Gastrocnemius medialis (tissue), 4 donors: ENCODE measurements at regions not wholly inside any gene's neighbourhood (a gene's known extent, or its start where the extent isn't known, plus 50 kb on each side); places are given as distances from the start of the nearest gene placed in this dataset.
A peak's percentile ranks its signal among the peaks of the same experiment; 100 is the strongest.
"Not testable (repeated sequence)": the region's sequence is repeated elsewhere in the genome, so short reads cannot be mapped to it uniquely, and the experiment has no call there.

ENCODE experiments used
- ATAC-seq, 2 donors: fragments of 150-250 bp; one replicate each; pipeline ENCODE4 v1.9.1; 2016
- DNase-seq, 2 donors: peaks; one replicate each; pipeline ENCODE4 v3.0.0-alpha.2; 2019
- H3K27ac ChIP-seq, 4 donors: fragments of 200-600 bp; sonication (generic); 1 replicate in 1 of 4; 2 replicates in 3 of 4; pipeline ENCODE4 v1.5.1; 2016 to 2018; ENCODE audit warnings: mild to moderate bottlenecking in 2 of 4, moderate library complexity in 1 of 4
- H3K27me3 ChIP-seq, 3 donors: fragments of 200-600 bp; sonication (generic) in 2 of 3; 1 replicate in 1 of 3; 2 replicates in 2 of 3; pipeline versions ENCODE4 v1.5.1 to v1.6.0; 2016 to 2019; ENCODE audit warnings: mild to moderate bottlenecking in 1 of 3, moderate library complexity in 1 of 3
- H3K36me3 ChIP-seq, 2 donors: fragments of 200-600 bp; sonication (generic) in 1 of 2; one replicate each; pipeline ENCODE4 v1.5.1; 2017 to 2018
- H3K4me1 ChIP-seq, 2 donors: fragments of 200-600 bp; sonication (generic) in 1 of 2; one replicate each; pipeline ENCODE4 v1.5.1; 2016 to 2017; ENCODE audit warnings: mild to moderate bottlenecking in 2 of 2
- H3K4me3 ChIP-seq, 4 donors: fragments of 200-600 bp; sonication (generic) in 3 of 4; 1 replicate in 1 of 4; 2 replicates in 3 of 4; pipeline ENCODE4 v1.5.1; 2016 to 2019; ENCODE audit warnings: mild to moderate bottlenecking in 2 of 4
- H3K9me3 ChIP-seq, 3 donors: fragments of 200-600 bp; sonication (generic) in 2 of 3; 1 replicate in 1 of 3; 2 replicates in 2 of 3; pipeline ENCODE4 v1.5.1; 2016 to 2019
- CTCF ChIP-seq, 5 experiments: fragments of 450-650 bp in 3 of 5; fragments of 200-600 bp in 2 of 5; sonication (generic) in 2 of 5; IDR thresholded peaks in 4 of 5; conservative IDR thresholded peaks in 1 of 5; 1 replicate in 4 of 5; 2 replicates in 1 of 5; pipeline ENCODE4 v1.5.1; 2016 to 2019; ENCODE audit warnings: antibody characterized with exemption in 5 of 5, mild to moderate bottlenecking in 3 of 5, moderate library complexity in 3 of 5
- POLR2A ChIP-seq, 2 donors: fragments of 450-650 bp; IDR thresholded peaks; one replicate each; pipeline ENCODE4 v1.6.1; 2017; ENCODE audit warnings: antibody characterized with exemption in 2 of 2, mild to moderate bottlenecking in 2 of 2, moderate library complexity in 2 of 2
- in situ Hi-C, 4 donors: fragments of 200-750 bp; cut with MboI; loops; one replicate each; pipeline versions ENCODE4 v1.15.0 to v1.8.0; 2017; ENCODE audit warnings: low sequenced_read_pairs in 4 of 4
- intact Hi-C: fragments of 100-400 bp; cut with DNase I; formaldehyde crosslinking; loops from one replicate; pipeline ENCODE4 v1.15.1; 2023; ENCODE audit warnings: low total_unique reads

- Histone ChIP-seq H3K27me3 (no peaks in the 10 kb centered on the region), H3K9me3 (no peaks in the 10 kb centered on the region), H3K4me1 (no peaks in the 10 kb centered on the region), H3K4me3 (no peak overlapping the region), H3K27ac (no peak overlapping the region), H3K36me3 (no peaks in the 10 kb centered on the region)
- intact Hi-C loops = no loop called here
- DNase-seq = no peak
- in situ Hi-C loops = no loop called here
- ATAC-seq = no peak
- TF ChIP-seq POLR2A (IDR thresholded peaks at IDR 0.05) = no peak
- no peak for TF ChIP-seq CTCF (IDR thresholded peaks at IDR 0.05 in 4 of 5, conservative IDR thresholded peaks at IDR 0.05 in 1 of 5)
Measured at GRCh38 chr15:96146726-96147125, 183.8 kb upstream of the NR2F2 start.

GRCh38 chr15:96147267-96147666, 183.2 kb upstream of the NR2F2 start:
- no peaks in the 10 kb centered on the region for H3K4me1 ChIP-seq
- no peaks in the 10 kb centered on the region for H3K36me3 ChIP-seq
- in situ Hi-C loops (no loop called here), intact Hi-C loops (no loop called here)
- ATAC-seq (no peak), DNase-seq (no peak)
- no peaks in the 10 kb centered on the region for H3K27me3 ChIP-seq
- TF ChIP-seq CTCF (IDR thresholded peaks at IDR 0.05 in 4 of 5, conservative IDR thresholded peaks at IDR 0.05 in 1 of 5) (no peak), POLR2A (IDR thresholded peaks at IDR 0.05) (no peak)
- no peak overlapping the region for H3K27ac ChIP-seq
- no peak overlapping the region for H3K4me3 ChIP-seq
- no peaks in the 10 kb centered on the region for H3K9me3 ChIP-seq

GRCh38 chr15:96150254-96150653, 180.2 kb upstream of the NR2F2 start:
- Histone ChIP-seq H3K27ac (no peak overlapping the region), H3K9me3 (no peaks in the 10 kb centered on the region), H3K27me3 (no peaks in the 10 kb centered on the region), H3K4me3 (no peak overlapping the region), H3K36me3 (no peaks in the 10 kb centered on the region), H3K4me1 (no peaks in the 10 kb centered on the region)
- intact Hi-C loops (no loop called here), in situ Hi-C loops (loop anchor here in 1 of 4 donors (25.0 kb wide), 1 partner anchor 888 kb away; no protein-coding TSS in a partner anchor)
- no peak for TF ChIP-seq CTCF (IDR thresholded peaks at IDR 0.05 in 4 of 5, conservative IDR thresholded peaks at IDR 0.05 in 1 of 5)
- TF ChIP-seq POLR2A (IDR thresholded peaks at IDR 0.05) = no peak
- DNase-seq (no peak), ATAC-seq (no peak)

GRCh38 chr15:96151749-96152148, 178.8 kb upstream of the NR2F2 start:
- in situ Hi-C loops = loop anchor here in 1 of 4 donors (25.0 kb wide), 1 partner anchor 889 kb away; no protein-coding TSS in a partner anchor
- intact Hi-C loops, H3K9me3 ChIP-seq, H3K4me3 ChIP-seq, H3K27ac ChIP-seq, H3K27me3 ChIP-seq, H3K4me1 ChIP-seq, DNase-seq, H3K36me3 ChIP-seq: not testable (repeated sequence)
- ATAC-seq = peak in 1 of 2 donors; percentile 36

GRCh38 chr15:96153929-96154328, 176.6 kb upstream of the NR2F2 start:
- Histone ChIP-seq H3K27ac (no peak overlapping the region), H3K36me3 (no peaks in the 10 kb centered on the region), H3K9me3 (no peaks in the 10 kb centered on the region), H3K4me1 (peaks cover 0 to 3% of the 10 kb centered on the region in 2 donors), H3K4me3 (no peak overlapping the region), H3K27me3 (no peaks in the 10 kb centered on the region)
- in situ Hi-C loops (loop anchor here in 1 of 4 donors (25.0 kb wide), 1 partner anchor 892 kb away; no protein-coding TSS in a partner anchor), intact Hi-C loops (no loop called here)
- no peak for DNase-seq
- TF ChIP-seq POLR2A (IDR thresholded peaks at IDR 0.05) = no peak
- no peak for TF ChIP-seq CTCF (IDR thresholded peaks at IDR 0.05 in 4 of 5, conservative IDR thresholded peaks at IDR 0.05 in 1 of 5)
- ATAC-seq = no peak
